HepG2 (cell line): ENCODE measurements at regions not wholly inside any gene's neighbourhood (a gene's known extent, or its start where the extent isn't known, plus 50 kb on each side); places are given as distances from the start of the nearest gene placed in this dataset.

ENCODE experiments used
- ATAC-seq: fragments of 200-7000 bp; cut with Tn5 transposase; 3 replicates; pipeline ENCODE4 v1.9.1; 2020; ENCODE audit warnings: mild to moderate bottlenecking, moderate library complexity
- BruUV-seq: library from RNA; stranded (reverse); fragments of 400-500 nt; replicated peaks from 2 replicates; lab custom pipeline; 2021; lab: Mats Ljungman, UMichigan
- CTCF ChIA-PET: fragments of 300-600 bp; formaldehyde crosslinking; extraction: SDS; loops from one replicate; lab custom pipeline; 2021; ENCODE audit warnings: low total read pairs, inconsistent platforms, low intra/inter-chr PET ratio; lab: Yijun Ruan, JAX
- POLR2A ChIA-PET: fragments of 350-600 bp; sonication (Branson Sonifier 250); formaldehyde crosslinking; loops from one replicate; lab custom pipeline; 2020; ENCODE audit warnings: antibody characterized with exemption, inconsistent platforms; lab: Yijun Ruan, JAX
- DNase-seq: peaks from one replicate; pipeline ENCODE4 v3.0.0-alpha.2; 2015; ENCODE audit warnings: low spot score
- FAIRE-seq: peaks from 3 replicates; lab custom pipeline; 2011; peaks lifted over from hg19 to GRCh38; lab: Jason Lieb, UNC
- H2AFZ ChIP-seq: one replicate; pipeline ENCODE4 v1.6.1; 2011; ENCODE audit warnings: low read length, inconsistent platforms
- H3K27ac ChIP-seq: fragments of 300-600 bp; 3 replicates; pipeline ENCODE4 v1.8.0; 2011; ENCODE audit warnings: mixed run types, mild to moderate bottlenecking, mixed read lengths, low read length, inconsistent platforms; ENCODE audit not compliant: insufficient read depth; ENCODE audit errors: extremely low read length
- H3K27me3 ChIP-seq, 2 experiments: fragments of 200-600 bp in 1 of 2; 2 replicates in 1 of 2; 3 replicates in 1 of 2; pipeline versions ENCODE4 v1.6.0 to v1.8.0; 2011; ENCODE audit warnings: low read length in 2 of 2, mild to moderate bottlenecking in 2 of 2, moderate library complexity in 2 of 2, inconsistent platforms in 1 of 2; ENCODE audit not compliant: insufficient read depth in 2 of 2, control insufficient read depth in 1 of 2
- H3K36me3 ChIP-seq, 2 experiments: fragments of 200-600 bp in 1 of 2; replicated peaks in 1 of 2; 2 replicates in 1 of 2; 3 replicates in 1 of 2; pipeline versions ENCODE4 v1.5.1 to v1.8.0; 2011; ENCODE audit warnings: low read length in 2 of 2, inconsistent platforms in 1 of 2; ENCODE audit not compliant: insufficient read depth in 2 of 2, control insufficient read depth in 1 of 2
- H3K4me1 ChIP-seq: 2 replicates; pipeline ENCODE4 v1.5.1; 2012; ENCODE audit warnings: low read length, inconsistent platforms; ENCODE audit not compliant: insufficient read depth
- H3K4me2 ChIP-seq: 2 replicates; pipeline ENCODE4 v1.6.0; 2011; ENCODE audit warnings: low read depth, low read length, inconsistent platforms
- H3K4me3 ChIP-seq, 3 experiments: fragments of 200-600 bp in 1 of 3; sonication (generic), shearing (Covaris generic) in 1 of 3; replicated peaks in 1 of 3; 2 replicates each; pipeline ENCODE4 v1.5.1; 2011 to 2016; ENCODE audit warnings: low read length in 3 of 3, inconsistent platforms in 2 of 3, low read depth in 2 of 3, mild to moderate bottlenecking in 2 of 3, control low read depth in 1 of 3, mixed read lengths in 1 of 3; ENCODE audit not compliant: insufficient read depth in 1 of 3
- H3K79me2 ChIP-seq: one replicate; pipeline ENCODE4 v1.6.1; 2011; ENCODE audit warnings: low read length, inconsistent platforms; ENCODE audit not compliant: insufficient read depth
- H3K9ac ChIP-seq: 2 replicates; pipeline ENCODE4 v1.6.0; 2011; ENCODE audit warnings: mild to moderate bottlenecking, low read depth, low read length, inconsistent platforms; ENCODE audit not compliant: insufficient read depth
- H3K9me3 ChIP-seq: 2 replicates; pipeline ENCODE4 v1.5.1; 2012; ENCODE audit warnings: mild to moderate bottlenecking, low read length
- H4K20me1 ChIP-seq: 2 replicates; pipeline ENCODE4 v1.6.0; 2011; ENCODE audit warnings: inconsistent platforms, mild to moderate bottlenecking, low read length, moderate library complexity; ENCODE audit not compliant: insufficient read depth
- HOXA3 ChIP-seq: sonication (generic); formaldehyde crosslinking; IDR thresholded peaks from 2 replicates; pipeline ENCODE4 v1.5.0; 2020; ENCODE audit warnings: missing genetic modification reagents
- KMT2B ChIP-seq: IDR thresholded peaks from 2 replicates; pipeline ENCODE4 v1.6.1; 2016; ENCODE audit warnings: missing genetic modification reagents, missing compliant biosample characterization
- POLR2G ChIP-seq: fragments of 200-400 bp; formaldehyde crosslinking; IDR thresholded peaks from 2 replicates; pipeline ENCODE4 v1.6.1; 2018; ENCODE audit warnings: mild to moderate bottlenecking, low read depth, low read length, moderate library complexity
- SALL2 ChIP-seq: sonication (generic); formaldehyde crosslinking; IDR thresholded peaks from 2 replicates; pipeline ENCODE4 v1.8.1; 2023; ENCODE audit warnings: mild to moderate bottlenecking, missing genetic modification reagents, inconsistent platforms
- SATB2 ChIP-seq: sonication (generic); formaldehyde crosslinking; IDR thresholded peaks from 2 replicates; pipeline ENCODE4 v1.5.0; 2020; ENCODE audit warnings: missing genetic modification reagents
- SRSF9 ChIP-seq: fragments of 200-400 bp; formaldehyde crosslinking; IDR thresholded peaks from 2 replicates; pipeline ENCODE4 v1.6.1; 2018; ENCODE audit warnings: borderline replicate concordance, mild to moderate bottlenecking, low read depth, low read length; ENCODE audit not compliant: insufficient read depth, poor library complexity, severe bottlenecking
- STAG1 ChIP-seq: sonication (generic); formaldehyde crosslinking; IDR thresholded peaks from 2 replicates; pipeline ENCODE4 v1.4.0; 2020; ENCODE audit warnings: missing genetic modification reagents
- STAT5B ChIP-seq: sonication (generic); formaldehyde crosslinking; IDR thresholded peaks from 2 replicates; pipeline ENCODE4 v1.4.0; 2020; ENCODE audit warnings: missing genetic modification reagents
- ZNF282 ChIP-seq: fragments of 450-650 bp; IDR thresholded peaks from 2 replicates; pipeline ENCODE4 v1.6.1; 2018; ENCODE audit not compliant: partially characterized antibody
- ZNF326 ChIP-seq: sonication (generic); formaldehyde crosslinking; IDR thresholded peaks from 2 replicates; pipeline ENCODE4 v1.4.0; 2020; ENCODE audit warnings: missing genetic modification reagents, borderline replicate concordance
- ZNF382 ChIP-seq: sonication (generic); formaldehyde crosslinking; IDR thresholded peaks from 2 replicates; pipeline ENCODE4 v1.5.0; 2020; ENCODE audit warnings: missing genetic modification reagents, mild to moderate bottlenecking, borderline replicate concordance
- ZNF550 ChIP-seq: sonication (generic); formaldehyde crosslinking; IDR thresholded peaks from 2 replicates; pipeline ENCODE4 v1.4.0; 2020; ENCODE audit warnings: mild to moderate bottlenecking, missing genetic modification reagents, borderline replicate concordance
- WGBS: methylation state at CpG from one replicate; pipeline ENCODE4 v1.1.6; 2017; ENCODE audit warnings: low lambda C conversion rate; 5-methylcytosine and 5-hydroxymethylcytosine counted together
- in situ Hi-C: cut with HindIII; loops from 2 replicates; pipeline ENCODE4 v1.10.0; 2017; ENCODE audit warnings: low pct_unique_long_range_greater_than_20kb; ENCODE audit not compliant: extremely low pct_ligation_motif_present
- intact Hi-C: fragments of 100-400 bp; cut with micrococcal nuclease; formaldehyde crosslinking; loops from one replicate; pipeline ENCODE4 v1.10.0; 2022; ENCODE audit not compliant: unreplicated experiment
- TF ChIP-seq, protein P1 (sequence below): sonication (generic); formaldehyde crosslinking; IDR thresholded peaks from 2 replicates; pipeline ENCODE4 v1.4.0; 2020; ENCODE audit warnings: missing genetic modification reagents, borderline replicate concordance
- TF ChIP-seq, protein P2 (sequence below): sonication (generic); formaldehyde crosslinking; IDR thresholded peaks from 2 replicates; pipeline ENCODE4 v1.4.0; 2020; ENCODE audit warnings: missing genetic modification reagents, borderline replicate concordance
- TF ChIP-seq, protein P3 (sequence below): IDR thresholded peaks from 2 replicates; pipeline ENCODE4 v1.6.1; 2016; ENCODE audit warnings: missing compliant biosample characterization, missing genetic modification reagents, borderline replicate concordance

DNA sequence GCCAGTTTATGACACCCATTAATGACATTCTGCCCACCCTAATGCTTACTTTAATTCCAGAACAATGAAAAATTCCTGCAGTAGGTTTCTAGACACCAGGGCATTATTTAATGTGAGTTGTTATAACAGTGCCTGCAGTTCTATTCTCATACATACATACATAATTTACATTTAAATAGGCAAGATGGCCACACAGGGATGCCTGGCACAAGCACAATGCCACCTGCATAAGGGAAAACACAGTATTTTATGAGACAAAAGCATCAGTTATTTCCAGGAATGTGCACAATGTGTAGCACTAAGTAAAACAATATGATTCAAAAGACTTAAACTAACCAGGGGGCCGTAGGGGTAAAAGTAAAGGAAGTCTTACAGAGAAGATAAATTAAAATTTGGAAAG, 243.9 kb upstream of the SPRY2 start:
- CTCF ChIA-PET, result no interaction called here
- Histone ChIP-seq H3K4me2 (no peak overlapping the region), H3K4me1 (no peaks in the 10 kb centered on the region), H3K27me3 (no peaks in the 10 kb centered on the region), H3K4me3 (no peak overlapping the region), H3K9ac (no peak overlapping the region), H3K9me3 (no peaks in the 10 kb centered on the region; the same call in none of the 2 replicates), H4K20me1 (no peaks in the 10 kb centered on the region), H2AFZ (no peak overlapping the region), H3K79me2 (no peaks in the 10 kb centered on the region), H3K36me3 (no peaks in the 10 kb centered on the region), H3K27ac (no peak overlapping the region)
- no peak for ATAC-seq
- BruUV-seq, result no TSS peak
- FAIRE-seq, result no peak
- intact Hi-C loops, result no loop called here
- no peak for DNase-seq
- in situ Hi-C loops, result no loop called here
- POLR2A ChIA-PET, result no interaction called here
- 0% methylated on average over 1 of the region's 1 CpG for WGBS
- TF ChIP-seq ZNF326 (CRISPR knock-in tag), result no peak
- no peak for TF ChIP-seq STAT5B (CRISPR knock-in tag)
- TF ChIP-seq KMT2B (CRISPR knock-in tag), result no peak
- TF ChIP-seq, protein P1, sequence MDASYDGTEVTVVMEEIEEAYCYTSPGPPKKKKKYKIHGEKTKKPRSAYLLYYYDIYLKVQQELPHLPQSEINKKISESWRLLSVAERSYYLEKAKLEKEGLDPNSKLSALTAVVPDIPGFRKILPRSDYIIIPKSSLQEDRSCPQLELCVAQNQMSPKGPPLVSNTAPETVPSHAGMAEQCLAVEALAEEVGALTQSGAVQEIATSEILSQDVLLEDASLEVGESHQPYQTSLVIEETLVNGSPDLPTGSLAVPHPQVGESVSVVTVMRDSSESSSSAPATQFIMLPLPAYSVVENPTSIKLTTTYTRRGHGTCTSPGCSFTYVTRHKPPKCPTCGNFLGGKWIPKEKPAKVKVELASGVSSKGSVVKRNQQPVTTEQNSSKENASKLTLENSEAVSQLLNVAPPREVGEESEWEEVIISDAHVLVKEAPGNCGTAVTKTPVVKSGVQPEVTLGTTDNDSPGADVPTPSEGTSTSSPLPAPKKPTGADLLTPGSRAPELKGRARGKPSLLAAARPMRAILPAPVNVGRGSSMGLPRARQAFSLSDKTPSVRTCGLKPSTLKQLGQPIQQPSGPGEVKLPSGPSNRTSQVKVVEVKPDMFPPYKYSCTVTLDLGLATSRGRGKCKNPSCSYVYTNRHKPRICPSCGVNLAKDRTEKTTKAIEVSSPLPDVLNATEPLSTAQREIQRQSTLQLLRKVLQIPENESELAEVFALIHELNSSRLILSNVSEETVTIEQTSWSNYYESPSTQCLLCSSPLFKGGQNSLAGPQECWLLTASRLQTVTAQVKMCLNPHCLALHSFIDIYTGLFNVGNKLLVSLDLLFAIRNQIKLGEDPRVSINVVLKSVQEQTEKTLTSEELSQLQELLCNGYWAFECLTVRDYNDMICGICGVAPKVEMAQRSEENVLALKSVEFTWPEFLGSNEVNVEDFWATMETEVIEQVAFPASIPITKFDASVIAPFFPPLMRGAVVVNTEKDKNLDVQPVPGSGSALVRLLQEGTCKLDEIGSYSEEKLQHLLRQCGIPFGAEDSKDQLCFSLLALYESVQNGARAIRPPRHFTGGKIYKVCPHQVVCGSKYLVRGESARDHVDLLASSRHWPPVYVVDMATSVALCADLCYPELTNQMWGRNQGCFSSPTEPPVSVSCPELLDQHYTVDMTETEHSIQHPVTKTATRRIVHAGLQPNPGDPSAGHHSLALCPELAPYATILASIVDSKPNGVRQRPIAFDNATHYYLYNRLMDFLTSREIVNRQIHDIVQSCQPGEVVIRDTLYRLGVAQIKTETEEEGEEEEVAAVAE (CRISPR knock-in tag), result no peak
- TF ChIP-seq HOXA3 (CRISPR knock-in tag), result no peak
- no peak for TF ChIP-seq STAG1 (CRISPR knock-in tag)
- no peak for TF ChIP-seq ZNF282
- TF ChIP-seq SRSF9, result no peak
- no peak for TF ChIP-seq POLR2G
- no peak for TF ChIP-seq ZNF382 (CRISPR knock-in tag)
- no peak for TF ChIP-seq SALL2 (CRISPR knock-in tag)
- no peak for TF ChIP-seq ZNF550 (CRISPR knock-in tag)
- TF ChIP-seq, protein P2, sequence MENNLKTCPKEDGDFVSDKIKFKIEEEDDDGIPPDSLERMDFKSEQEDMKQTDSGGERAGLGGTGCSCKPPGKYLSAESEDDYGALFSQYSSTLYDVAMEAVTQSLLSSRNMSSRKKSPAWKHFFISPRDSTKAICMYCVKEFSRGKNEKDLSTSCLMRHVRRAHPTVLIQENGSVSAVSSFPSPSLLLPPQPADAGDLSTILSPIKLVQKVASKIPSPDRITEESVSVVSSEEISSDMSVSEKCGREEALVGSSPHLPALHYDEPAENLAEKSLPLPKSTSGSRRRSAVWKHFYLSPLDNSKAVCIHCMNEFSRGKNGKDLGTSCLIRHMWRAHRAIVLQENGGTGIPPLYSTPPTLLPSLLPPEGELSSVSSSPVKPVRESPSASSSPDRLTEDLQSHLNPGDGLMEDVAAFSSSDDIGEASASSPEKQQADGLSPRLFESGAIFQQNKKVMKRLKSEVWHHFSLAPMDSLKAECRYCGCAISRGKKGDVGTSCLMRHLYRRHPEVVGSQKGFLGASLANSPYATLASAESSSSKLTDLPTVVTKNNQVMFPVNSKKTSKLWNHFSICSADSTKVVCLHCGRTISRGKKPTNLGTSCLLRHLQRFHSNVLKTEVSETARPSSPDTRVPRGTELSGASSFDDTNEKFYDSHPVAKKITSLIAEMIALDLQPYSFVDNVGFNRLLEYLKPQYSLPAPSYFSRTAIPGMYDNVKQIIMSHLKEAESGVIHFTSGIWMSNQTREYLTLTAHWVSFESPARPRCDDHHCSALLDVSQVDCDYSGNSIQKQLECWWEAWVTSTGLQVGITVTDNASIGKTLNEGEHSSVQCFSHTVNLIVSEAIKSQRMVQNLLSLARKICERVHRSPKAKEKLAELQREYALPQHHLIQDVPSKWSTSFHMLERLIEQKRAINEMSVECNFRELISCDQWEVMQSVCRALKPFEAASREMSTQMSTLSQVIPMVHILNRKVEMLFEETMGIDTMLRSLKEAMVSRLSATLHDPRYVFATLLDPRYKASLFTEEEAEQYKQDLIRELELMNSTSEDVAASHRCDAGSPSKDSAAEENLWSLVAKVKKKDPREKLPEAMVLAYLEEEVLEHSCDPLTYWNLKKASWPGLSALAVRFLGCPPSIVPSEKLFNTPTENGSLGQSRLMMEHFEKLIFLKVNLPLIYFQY (CRISPR knock-in tag), result no peak
- no peak for TF ChIP-seq SATB2 (CRISPR knock-in tag)
- TF ChIP-seq, protein P3, sequence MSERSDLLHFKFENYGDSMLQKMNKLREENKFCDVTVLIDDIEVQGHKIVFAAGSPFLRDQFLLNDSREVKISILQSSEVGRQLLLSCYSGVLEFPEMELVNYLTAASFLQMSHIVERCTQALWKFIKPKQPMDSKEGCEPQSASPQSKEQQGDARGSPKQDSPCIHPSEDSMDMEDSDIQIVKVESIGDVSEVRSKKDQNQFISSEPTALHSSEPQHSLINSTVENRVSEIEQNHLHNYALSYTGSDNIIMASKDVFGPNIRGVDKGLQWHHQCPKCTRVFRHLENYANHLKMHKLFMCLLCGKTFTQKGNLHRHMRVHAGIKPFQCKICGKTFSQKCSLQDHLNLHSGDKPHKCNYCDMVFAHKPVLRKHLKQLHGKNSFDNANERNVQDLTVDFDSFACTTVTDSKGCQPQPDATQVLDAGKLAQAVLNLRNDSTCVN (CRISPR knock-in tag), result no peak
